HG03520 (cell line): ENCODE measurements at regions not wholly inside any gene's neighbourhood (a gene's known extent, or its start where the extent isn't known, plus 50 kb on each side); places are given as distances from the start of the nearest gene placed in this dataset.

Source experiments
- ATAC-seq: cut with Tn5 transposase; IDR thresholded peaks from one replicate; pipeline ENCODE4 v1.9.1; 2021; ENCODE audit warnings: mild to moderate bottlenecking, moderate library complexity; ENCODE audit not compliant: unreplicated experiment

DNA sequence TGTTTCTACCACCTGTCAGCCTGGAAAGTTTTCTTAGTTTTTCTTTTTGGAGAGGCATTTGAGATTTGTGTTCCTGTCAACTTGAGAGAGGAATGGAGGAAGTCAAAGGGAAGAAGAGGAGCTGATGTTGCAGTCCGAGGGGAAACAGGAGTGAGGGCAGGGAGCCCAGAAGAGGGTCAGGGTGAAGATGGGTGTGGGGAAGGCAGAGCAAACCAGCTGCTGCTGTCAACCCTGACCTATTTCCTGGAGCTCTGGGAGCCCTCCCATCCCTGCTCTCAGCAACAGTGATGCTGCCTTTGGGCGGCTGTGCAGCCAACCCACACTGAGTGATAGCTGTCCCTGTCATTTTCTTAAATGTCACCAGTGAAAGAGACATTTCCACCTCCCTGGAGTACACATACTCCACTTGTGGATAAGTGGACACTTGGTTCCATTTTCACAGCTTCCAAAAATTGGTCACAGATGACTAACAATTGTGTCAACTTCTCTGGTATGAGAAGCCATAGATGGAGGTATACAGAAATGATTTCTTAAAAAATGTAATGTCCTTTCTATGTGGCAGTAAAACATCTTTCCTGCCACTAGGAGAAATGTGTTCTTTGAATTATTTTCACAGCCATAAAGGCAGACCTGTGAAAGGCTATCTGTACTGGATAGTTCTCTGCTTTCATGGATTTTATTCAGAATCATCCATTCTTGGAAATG lies 556.3 kb upstream of the TBL1XR1 start:
- ATAC-seq = no peak

DNA sequence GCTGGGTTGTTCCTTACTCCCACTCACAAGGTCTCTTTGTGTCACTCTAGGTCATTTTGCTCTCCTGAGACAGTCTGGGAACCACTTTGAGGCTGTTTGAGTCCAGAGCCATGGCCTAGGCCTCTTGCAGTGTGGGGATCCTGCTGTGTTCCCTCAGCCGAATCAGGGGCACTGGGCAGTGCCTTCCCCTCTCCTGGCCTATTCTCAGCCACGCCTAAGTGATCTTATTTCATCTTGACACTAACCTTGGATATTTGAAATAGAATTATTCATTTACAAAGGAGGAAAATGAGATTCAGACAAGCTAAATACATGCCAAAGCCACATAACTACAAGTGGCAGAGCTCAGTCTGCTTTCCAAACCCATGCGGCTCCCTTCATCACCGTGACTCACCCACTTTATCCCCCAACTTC lies 557.2 kb upstream of the TBL1XR1 start:
- no peak for ATAC-seq

DNA sequence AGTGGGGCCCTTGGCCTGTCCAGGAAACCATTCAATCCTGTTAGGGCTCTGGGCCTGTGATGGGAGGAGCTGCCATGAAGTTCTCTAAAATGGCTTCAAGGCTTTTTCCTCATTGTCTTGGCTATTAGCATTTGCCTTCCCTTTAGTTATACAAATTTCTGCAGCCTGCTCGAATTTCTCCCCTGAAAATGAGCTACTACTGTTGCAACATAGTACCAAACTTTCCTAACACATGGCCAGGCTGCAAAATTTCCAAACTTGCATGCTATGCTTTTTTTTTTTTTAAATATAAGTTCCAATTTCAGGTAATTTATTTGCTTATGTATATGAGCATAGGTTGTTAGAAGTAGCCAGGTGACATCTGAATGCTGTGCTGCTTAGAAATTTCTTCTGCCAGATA lies 560.8 kb upstream of the TBL1XR1 start:
- ATAC-seq = no peak

DNA sequence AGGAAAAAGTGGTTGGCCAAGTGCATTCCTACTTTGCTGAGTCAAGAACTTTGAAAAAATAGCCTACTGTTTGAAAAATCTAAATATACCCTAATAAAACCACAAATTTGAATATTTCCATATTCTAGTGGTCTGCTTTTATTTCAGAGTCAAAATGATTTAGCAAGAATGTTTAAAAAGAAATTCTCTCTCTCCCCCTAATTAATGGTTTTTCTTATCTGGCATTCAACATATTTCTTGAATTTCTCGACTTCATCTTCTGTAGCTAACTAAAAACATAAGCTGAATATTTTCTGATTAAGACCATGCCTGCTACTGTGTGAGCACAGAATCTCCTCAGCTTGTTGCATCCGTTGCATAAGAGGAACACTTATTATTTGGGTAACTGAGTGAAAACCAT lies 563.5 kb upstream of the TBL1XR1 start:
- ATAC-seq = no peak

DNA sequence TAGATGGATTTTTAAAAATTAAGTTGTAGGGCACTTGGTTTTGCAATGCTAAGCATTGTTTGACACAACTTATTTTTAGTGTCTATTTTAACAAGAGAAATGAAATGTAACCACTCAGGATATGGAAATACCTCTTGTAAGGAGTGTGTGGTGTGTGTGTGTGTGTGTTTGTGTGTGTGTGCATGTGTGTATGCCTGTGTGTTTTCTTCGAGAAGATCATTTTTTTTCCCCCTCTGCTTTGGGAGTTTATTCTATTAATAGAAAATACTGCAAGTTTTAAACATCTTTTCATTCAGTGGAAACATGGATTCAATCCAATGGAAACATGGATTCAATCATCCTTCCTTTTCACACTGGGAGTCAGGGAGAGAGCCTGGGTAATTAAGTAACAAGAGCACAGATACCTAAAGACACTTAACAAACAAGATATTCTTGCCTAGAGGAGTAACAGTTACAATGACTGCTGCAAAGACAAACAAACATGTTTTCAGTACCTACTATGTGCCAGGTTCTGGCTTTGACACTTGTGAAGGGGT lies 567.2 kb upstream of the TBL1XR1 start:
- no peak for ATAC-seq

DNA sequence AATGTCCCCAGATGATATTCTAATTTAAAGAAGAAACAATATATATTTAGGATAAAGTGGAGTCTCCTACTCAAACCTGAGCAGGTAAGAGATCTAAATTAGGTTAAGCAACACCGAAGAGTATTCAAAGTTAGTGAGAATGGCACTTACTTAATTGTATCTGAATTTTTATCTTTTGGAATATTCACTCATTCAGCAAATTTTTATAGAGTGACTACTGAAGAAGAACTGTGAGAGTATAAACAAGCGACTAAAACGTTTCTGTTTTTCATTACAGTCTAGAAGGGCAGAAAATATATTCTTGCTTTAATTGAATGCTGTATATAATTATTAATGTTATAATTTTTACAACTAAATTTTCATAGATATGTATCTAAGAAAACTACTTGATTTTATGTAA lies 567.7 kb upstream of the TBL1XR1 start:
- no peak for ATAC-seq

DNA sequence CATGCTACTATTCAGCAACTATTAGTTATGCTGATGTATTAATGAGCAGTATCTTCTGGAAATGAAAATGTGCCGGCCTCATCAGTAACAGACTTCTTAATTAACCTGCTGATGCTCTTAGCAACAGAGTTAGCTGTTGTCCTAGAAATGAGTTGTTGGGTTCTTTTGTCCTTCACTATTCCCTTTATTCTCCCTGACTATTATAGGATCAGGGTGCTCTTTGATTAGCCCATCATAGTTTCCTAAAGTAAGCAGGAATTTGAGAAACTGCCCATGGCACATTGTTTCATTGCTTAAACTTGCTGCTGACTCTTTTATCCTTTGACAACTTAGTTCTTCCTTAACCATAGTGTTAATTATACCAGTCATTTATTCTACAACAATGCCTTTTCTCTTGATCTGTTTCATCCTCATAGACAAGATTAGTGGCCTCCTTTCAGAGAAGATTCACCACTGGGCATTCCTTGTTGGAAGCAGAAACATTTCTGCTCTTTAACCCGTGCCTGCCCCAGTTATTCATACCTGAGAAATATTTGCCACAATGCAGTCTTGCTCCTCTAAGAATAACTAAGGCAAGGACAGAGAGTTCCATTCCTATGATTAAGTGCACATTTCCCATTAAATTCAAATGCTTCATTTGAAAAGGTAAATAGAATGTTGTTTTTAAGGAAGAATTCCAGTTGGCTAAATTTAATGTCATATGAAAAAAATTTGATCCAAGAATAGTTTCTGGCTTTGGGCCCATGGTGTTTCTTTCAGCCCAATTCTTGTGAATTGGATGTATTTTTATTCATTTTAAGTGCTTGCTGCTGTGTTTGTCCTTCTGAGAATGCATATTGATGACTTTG lies 573.3 kb upstream of the TBL1XR1 start:
- no peak for ATAC-seq

DNA sequence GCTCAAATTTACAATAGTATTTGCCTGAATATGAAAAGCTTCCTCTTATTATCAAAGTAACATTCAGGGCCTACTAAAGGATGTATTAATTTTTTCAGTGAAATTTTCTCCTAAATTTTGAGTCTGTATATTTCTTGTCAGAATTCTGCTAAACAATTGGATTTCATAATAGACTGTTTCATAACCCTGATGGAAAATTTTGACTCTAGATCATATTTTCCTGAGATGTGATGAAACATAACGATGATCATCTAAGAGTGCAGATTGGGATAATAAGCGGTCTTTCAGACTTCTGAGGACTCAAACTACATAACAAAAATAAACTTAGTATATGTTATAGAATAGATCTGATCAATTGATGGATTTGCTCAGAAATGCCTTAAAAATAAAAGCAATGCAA lies 574.5 kb upstream of the TBL1XR1 start:
- no peak for ATAC-seq

DNA sequence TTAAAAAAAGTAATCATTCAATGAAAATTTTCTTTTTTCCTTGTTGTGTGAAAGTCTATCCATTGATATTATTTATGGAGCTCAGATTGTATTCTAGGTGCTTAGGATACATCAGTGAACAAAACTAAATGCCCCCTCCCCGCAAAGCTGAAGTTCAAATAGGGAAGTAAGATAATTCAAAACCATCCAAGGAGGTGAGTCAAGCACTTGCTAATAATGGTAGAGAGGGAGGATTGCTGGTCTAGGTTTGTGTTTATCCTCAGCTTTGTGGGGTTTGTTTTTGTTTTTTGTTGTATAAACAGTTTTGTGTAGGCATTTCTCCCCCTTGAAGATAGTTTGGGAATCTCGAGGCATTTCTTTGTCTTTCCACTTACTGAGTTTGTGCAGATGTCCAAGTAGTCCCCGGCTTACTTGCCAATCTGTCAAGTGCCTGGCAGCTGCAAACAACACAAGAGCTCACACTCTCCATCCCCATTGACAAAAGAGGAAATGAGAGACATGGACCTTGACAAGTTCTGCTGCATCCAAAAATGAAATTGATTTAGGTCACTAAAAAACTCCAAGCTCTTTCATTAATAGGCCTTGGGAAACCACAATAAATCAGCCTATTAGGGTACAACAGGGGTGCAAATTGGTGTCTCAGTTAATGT lies 575.8 kb upstream of the TBL1XR1 start:
- ATAC-seq = no peak

DNA sequence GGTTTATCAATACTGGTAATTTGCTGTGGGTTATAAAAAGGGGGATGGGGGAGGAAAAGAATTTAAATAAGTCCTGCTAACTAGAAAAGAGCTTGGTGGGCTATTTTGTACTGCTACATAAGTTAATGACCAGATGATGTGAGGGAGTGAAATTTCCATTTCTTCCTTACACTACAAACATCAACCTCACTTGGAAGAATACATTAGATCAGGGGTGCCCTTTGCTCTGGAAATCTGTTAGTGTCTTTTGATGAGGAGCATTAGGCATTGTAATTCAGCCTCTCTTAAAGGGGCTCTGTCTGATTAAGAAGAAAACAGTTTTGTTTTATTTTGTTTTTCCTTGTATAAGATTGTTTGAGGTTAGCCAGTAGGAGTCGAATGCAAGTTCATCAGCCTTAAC lies 576.4 kb upstream of the TBL1XR1 start:
- no peak for ATAC-seq

DNA sequence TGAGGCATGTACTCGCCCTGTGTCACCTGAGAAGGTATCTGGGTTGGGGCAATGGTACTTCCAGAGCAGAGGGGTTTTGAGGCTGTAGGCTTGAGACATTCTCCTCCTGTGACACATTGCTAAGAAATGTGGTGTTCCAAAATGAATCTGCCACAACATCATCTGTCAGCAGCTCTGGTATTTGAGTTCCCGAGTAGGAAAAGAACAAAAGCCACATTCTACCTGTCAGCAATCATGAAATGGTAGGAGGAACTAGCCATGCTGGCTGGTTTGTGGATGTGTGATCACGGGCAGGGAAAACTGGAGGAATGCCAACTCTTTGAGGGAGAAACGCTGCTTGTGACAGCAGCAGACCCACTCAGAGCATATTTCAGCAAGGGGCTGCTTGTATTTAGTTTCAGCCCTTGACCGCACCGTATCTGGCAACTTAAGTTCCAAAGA lies 579.4 kb upstream of the TBL1XR1 start:
- ATAC-seq = no peak

DNA sequence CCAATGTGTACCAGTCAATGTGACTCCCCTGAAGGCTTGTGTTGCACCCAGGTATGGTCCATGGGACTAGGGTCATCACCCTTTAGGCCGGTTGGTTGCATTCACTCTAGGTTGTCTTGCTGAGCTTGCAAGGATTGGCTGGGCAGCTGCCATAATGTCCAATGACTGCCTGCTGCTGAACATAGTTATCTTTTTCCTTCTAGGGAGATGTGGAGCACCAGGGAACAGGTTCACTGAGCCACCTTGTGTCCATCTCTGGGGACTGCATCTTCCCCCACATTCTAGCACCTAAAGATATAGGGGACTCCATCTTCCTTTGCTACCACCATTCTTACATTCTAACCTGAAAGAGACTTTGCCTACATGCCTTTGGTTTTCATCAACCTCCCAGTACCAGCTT lies 580.4 kb upstream of the TBL1XR1 start:
- ATAC-seq = peak; percentile 86

DNA sequence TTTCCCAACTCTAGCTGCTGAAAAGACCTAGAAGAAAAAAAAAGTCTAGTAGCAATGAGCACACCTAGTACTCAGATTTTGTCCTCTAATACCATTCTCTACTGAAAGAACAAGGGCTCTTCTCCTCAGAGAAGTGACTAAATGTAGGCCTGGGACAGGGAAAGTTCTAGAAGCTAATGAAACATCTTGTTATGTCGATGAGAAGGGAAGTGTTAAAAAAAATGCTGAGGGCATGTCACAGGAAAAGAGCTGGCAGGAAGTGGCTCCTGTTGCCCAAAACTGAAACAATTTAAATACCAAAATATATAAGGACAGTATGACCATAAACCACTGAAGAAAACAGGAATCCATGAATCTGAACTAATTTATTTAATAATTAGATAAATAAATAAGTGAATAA lies 581.4 kb upstream of the TBL1XR1 start:
- ATAC-seq = no peak

DNA sequence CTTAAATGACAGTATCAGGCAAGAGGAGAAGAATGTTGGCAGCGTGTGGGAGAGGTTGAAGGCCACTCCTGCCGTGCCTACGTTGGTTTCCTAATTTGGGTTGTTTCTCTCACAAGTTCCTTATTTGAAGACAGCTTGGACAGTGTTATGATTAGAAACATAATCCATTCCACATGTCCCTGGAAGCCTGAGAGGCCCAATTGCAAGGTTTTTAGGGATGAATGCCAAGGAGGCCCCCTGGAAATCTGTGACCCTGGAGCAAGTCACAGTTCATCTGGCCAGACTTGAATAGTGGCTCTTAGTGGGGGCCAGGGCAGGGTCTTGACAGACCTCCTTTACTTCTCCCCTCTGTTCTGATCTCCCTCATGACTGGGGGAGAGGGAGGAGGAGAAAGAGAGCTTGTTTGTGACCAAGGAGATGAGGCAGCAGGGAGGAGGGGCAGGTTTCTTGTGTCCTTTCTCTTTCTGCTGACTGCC lies 584.4 kb upstream of the TBL1XR1 start:
- no peak for ATAC-seq

DNA sequence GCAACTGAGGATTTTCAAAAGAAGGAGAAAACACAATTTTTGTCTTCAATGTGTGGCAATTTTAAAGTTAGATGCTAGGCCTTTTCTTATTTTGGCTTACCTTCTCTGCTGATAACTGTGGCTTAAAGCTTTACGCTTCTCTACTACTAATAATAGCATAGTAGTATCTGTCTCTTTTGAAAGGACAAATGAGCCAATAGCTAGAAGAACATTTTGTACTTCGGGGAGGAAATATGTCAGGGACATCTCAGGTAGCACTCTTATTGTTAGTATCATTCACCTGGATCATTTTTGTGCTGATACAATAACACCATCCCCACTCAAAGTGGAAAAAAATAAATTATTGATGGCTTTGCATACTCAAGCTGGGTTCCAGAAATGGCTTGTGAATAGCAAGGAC lies 586.1 kb upstream of the TBL1XR1 start:
- ATAC-seq = no peak

DNA sequence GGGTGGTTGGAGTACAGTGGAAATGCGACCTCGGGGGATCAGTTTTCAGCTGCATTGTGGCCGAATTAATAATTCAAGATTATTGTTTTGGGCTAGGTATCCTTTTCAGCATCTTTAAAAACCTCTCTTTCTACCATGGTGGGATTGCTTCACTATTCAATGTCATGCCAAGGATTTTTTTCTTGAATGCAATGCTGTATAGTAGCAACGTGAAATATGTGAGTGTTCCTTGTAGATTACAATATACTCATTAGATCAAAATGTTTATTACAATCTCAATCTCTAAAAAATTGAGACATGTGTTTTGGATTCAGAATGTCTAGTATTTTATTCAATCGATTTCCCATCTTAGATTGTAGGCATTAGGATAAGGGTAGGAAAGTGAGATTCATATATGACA lies 586.5 kb upstream of the TBL1XR1 start:
- no peak for ATAC-seq

DNA sequence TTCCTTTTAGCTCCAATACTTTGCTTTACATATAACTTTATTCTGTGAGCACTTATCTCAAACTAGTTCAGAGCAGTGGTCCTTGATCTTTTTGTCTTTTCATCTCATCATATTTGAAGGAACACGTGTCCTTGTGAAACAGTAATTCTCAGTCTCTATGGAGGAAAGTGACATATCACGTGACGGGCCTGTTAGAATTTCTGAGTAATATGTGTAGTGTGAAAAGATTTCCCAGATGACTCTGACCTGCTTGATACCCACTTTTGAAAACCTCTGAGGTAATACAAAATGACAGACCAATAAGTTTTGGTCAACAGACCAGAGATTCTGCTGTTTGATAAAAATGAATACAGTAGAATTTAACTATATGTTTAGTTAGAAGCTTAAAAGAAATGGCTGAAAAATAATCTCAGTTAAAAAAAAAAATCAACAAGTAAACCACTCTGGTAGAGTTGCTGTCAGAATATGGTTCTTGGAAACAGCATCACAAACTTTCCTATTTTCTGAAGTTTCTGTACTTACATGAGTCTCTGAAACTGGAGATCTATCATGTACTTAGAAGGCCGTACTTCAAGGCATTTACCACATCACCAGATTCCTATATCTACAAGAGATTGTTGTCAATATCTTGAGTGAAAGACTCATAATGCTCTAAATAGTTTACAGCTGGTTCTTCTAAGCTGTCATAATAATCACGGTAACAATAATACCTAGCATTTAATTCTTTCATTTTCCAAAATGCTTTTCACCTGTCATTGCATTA lies 590.2 kb upstream of the TBL1XR1 start:
- peak; percentile 89 for ATAC-seq

DNA sequence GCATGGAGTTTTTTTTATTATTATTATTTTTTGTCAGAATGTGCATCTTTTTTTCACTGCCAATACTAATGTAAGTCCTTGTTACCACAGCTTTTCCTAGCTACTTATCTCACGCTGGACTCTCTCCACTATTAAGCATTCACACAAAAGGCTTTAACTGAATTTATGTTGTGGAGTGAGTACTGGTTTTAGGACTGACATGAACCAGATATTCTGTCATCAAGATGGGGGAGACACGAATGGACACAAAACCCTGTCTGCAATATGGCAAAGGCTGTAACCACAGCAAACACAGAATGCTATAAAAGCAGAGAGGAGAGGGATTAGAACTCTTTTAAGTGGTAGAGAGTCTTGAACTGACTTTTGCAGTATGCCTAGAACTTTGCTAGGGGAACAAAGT lies 592.2 kb upstream of the TBL1XR1 start:
- ATAC-seq = no peak

DNA sequence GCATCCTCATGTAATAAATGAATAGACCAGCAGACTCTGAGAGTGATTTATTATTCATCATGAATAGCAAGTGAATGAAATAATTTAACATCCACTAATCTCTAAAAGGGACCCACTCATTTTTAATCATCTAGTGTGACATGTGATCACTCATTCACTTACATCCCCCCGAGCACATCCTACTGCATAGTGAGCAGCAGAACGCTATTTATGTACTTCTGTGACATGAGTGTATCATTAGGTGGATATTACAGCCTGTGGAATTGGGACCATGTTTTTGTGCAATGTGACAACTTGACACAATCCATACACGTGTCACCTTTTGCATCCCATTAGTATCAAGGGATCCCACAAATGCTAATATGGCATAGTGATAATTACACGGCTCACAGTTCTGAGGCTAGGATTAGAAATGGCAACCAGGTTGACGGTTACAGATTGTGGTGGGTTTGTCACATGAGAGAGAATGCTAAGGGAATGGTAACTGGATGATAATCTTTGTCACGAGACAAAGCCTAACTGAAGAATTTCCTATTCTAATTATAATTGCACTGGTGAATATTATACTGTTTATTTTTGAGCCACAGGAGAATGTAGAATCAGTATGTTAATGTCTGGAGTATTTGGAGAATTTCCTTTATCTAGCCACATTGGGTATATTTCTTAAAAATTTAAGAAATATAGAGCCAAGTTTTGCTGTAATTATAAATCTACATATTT lies 595.2 kb upstream of the TBL1XR1 start:
- no peak for ATAC-seq

DNA sequence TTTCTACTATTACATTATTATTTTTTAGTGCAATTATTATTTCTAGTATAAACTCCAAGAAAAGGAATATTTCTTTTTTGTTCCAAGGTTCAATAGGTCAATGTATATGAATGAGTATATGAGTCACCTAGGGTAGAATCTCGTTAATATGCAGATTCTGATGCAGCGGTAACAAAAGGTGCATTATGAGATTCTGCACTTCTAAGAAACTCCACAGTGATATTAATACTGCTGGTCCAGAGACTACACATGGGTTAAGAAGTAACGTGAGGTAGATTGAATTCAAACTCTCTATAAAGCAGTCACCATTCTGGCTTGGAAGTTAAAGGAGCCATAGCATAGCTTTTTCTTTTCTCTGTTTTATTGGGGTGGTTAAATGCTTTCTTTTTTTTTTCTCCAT lies 596.2 kb upstream of the TBL1XR1 start:
- no peak for ATAC-seq
